IPS-18c (cell line): ENCODE measurements at regions not wholly inside any gene's neighbourhood (a gene's known extent, or its start where the extent isn't known, plus 50 kb on each side); places are given as distances from the start of the nearest gene placed in this dataset.

Experiments used
- H3K4me3 ChIP-seq: 2 replicates; pipeline ENCODE4 v1.7.0; 2013; ENCODE audit warnings: low read depth, mild to moderate bottlenecking, low read length, moderate library complexity; ENCODE audit not compliant: insufficient read depth
- H3K9me3 ChIP-seq: one replicate; pipeline ENCODE4 v1.6.1; 2013; ENCODE audit warnings: mild to moderate bottlenecking, low read length, moderate library complexity; ENCODE audit not compliant: control insufficient read depth, insufficient read depth

- Histone ChIP-seq H3K9me3 (no peaks in the 10 kb centered on the region), H3K4me3 (no peak overlapping the region)
Observed at GRCh38 chr5:105931881-105932421, 1738.8 kb downstream of the EFNA5 start.

DNA sequence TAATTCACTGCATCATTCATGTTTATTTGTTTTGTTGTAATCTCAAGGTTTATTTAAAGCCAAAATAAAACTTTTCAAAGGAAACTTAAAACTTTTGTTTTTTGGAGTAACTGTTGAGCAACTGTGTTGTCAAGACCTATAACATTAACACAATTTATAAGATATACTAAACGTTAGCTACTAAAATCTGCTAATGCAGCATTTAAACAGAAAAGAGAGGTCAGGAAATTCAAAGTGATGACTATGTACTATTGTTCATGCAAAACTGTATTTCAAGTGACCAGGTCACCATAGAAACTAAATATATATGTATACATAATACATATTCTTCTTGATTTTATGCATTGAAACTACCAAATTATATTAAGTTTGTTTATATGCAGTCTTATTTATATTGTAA is 1740.9 kb downstream of the EFNA5 start:
- Histone ChIP-seq H3K9me3 (no peaks in the 10 kb centered on the region), H3K4me3 (no peak overlapping the region)

DNA sequence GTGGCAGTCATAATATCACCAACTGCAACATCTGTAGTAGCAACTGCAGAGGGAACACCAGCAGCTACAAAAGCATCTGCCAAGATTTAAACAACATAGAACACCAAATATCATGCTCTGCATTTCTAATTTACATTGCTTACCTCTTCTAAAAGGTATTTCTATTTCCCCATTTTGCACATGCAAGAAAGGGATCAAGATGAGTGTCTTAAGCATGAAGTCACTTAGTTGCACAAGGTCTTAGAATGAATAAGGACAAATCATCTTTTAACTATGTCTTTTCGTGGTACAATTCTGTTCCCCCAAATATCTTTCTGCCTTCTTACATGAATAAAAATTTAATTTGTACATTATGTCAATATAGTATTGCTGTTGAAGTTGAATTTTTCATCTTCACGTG is 1746.4 kb downstream of the EFNA5 start:
- Histone ChIP-seq H3K9me3 (no peaks in the 10 kb centered on the region), H3K4me3 (no peak overlapping the region)

DNA sequence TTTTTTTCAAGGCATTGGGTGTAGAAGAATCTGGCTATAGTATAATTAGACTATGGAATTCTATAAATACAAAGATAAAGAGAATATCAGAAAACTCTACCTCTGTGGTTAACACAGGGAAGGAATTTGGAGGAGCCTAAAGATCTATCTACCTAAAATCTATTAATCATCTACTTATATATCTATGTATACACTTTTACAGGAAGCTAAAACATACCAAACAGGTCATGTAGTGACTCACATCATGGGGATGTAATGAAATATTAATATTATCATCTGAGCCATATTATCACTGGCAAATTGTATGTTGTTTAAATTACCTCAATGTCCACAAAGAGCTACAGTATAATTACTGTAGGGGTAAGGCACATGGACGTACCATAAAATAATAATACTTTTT is 1748.2 kb downstream of the EFNA5 start:
- Histone ChIP-seq H3K4me3 (no peak overlapping the region), H3K9me3 (no peaks in the 10 kb centered on the region)

DNA sequence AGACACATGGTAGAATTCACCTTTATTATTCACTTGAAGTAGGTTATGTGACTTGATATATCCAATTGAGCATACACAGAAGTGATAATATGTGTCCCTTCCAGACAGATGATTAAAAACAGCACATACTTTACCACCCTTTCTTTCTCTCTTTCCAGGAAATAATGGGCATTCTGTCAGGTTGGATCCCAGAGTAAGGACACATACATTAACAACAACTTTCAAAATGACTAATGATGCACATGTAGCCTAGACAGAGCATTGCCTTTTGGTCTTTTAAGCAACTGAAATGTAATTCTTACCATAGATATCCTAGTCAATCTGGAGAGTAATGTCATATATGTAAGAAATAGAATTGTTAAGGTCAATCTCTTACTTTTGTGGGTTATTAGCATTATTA is 1748.7 kb downstream of the EFNA5 start:
- no peaks in the 10 kb centered on the region for H3K9me3 ChIP-seq
- no peak overlapping the region for H3K4me3 ChIP-seq

- H3K9me3 ChIP-seq: no peaks in the 10 kb centered on the region
- no peak overlapping the region for H3K4me3 ChIP-seq
Observed at GRCh38 chr5:105917189-105917588, 1753.5 kb downstream of the EFNA5 start.

DNA sequence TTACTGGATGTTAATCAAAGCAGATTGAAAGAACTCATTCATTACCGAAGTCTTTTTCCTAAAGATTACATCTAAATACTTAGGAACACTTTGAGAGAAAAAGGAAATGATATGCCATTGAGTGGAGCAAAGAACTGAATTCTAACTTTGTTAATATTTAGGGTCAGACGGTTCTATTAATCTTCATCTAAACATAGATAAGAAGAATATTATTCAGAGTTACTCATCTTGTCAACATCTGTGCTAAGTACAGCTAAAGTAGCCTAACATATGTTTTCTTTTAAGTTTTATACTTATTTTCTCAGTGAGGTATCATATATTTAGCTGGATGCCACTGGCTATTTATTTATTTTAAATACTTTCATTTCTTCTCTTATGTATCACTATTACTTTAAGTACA is 1763.7 kb downstream of the EFNA5 start:
- Histone ChIP-seq H3K4me3 (no peak overlapping the region), H3K9me3 (no peaks in the 10 kb centered on the region)

- H3K9me3 ChIP-seq: no peaks in the 10 kb centered on the region
- H3K4me3 ChIP-seq: no peak overlapping the region
Observed at GRCh38 chr5:105905392-105905791, 1765.3 kb downstream of the EFNA5 start.

GRCh38 chr5:105903069-105903468 is 1767.7 kb downstream of the EFNA5 start:
- no peak overlapping the region for H3K4me3 ChIP-seq

GRCh38 chr5:105899726-105900125 is 1771.0 kb downstream of the EFNA5 start:
- Histone ChIP-seq H3K9me3 (no peaks in the 10 kb centered on the region), H3K4me3 (no peak overlapping the region)

More at GRCh38 chr5:105903069-105903468, 1767.7 kb downstream of the EFNA5 start:
- no peaks in the 10 kb centered on the region for H3K9me3 ChIP-seq

DNA sequence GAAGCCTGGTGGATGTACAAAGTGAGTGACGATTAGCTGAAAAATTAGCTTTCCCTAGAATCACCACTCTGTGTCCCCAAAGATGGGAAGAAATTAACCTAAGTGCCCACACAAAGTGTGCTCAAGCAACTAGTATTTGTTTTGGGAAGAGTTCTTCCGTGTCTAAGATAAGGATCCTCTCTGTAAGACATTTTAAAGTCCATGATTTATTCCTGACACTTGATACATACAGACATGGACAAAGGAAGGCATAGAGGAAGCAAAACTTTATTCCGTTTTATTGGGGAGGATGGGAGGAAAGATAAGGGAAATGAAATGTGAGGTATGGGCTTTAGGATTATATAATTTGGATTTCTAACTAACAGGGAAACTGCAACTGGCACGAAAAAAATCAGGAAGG is 1772.6 kb downstream of the EFNA5 start:
- Histone ChIP-seq H3K9me3 (no peaks in the 10 kb centered on the region), H3K4me3 (no peak overlapping the region)

GRCh38 chr5:105885266-105885665 is 1785.5 kb downstream of the EFNA5 start:
- no peaks in the 10 kb centered on the region for H3K9me3 ChIP-seq
- no peak overlapping the region for H3K4me3 ChIP-seq

DNA sequence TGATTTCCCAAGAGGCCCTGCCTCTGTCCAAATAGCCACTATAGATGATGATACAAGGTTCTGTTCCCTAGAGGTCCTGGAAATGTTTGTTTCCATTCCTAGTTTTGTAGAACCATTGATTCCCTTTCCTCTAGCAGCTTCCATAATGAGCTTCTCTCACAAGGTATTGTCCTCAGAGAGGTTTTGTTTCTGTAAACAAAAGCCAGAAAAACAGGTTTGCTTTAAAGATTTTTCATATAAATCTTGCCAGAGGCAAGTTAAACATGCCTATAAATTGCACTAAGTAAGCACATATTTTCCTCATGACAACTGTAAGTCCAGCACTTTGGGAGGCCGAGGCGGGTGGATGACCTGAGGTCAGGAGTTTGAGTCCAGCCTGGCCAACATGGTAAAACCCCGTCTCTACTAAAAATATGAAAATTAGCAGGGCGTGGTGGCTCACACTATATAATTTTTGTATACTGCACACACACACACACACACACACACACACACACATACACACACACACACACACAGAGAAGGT is 1787.7 kb downstream of the EFNA5 start:
- Histone ChIP-seq H3K4me3 (no peak overlapping the region), H3K9me3 (no peaks in the 10 kb centered on the region)

- no peak overlapping the region for H3K4me3 ChIP-seq
- no peaks in the 10 kb centered on the region for H3K9me3 ChIP-seq
Observed at GRCh38 chr5:105878402-105878801, 1792.3 kb downstream of the EFNA5 start.

DNA sequence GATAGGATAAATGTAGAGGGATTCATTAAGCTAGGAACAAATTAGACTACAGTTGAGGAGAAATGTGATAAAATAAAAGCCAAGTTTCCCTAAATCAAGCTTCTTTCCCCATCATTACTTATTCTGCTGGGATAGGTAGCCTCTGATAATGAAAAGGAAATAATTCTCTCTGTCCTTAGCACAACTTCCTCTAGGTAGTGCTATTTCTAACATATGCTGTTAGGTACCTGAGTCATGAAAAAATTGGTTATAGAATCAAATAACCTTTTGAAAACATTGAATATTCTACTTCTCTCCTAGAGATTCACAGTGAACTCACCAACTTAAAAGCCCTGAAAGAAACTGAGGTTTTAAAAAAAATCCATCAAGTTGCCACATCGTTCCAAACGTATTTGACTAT is 1793.1 kb downstream of the EFNA5 start:
- no peak overlapping the region for H3K4me3 ChIP-seq

GRCh38 chr5:105874316-105874715 is 1796.4 kb downstream of the EFNA5 start:
- no peaks in the 10 kb centered on the region for H3K9me3 ChIP-seq
- no peak overlapping the region for H3K4me3 ChIP-seq

More for the DNA sequence above, 1793.1 kb downstream of the EFNA5 start:
- H3K9me3 ChIP-seq: no peaks in the 10 kb centered on the region

DNA sequence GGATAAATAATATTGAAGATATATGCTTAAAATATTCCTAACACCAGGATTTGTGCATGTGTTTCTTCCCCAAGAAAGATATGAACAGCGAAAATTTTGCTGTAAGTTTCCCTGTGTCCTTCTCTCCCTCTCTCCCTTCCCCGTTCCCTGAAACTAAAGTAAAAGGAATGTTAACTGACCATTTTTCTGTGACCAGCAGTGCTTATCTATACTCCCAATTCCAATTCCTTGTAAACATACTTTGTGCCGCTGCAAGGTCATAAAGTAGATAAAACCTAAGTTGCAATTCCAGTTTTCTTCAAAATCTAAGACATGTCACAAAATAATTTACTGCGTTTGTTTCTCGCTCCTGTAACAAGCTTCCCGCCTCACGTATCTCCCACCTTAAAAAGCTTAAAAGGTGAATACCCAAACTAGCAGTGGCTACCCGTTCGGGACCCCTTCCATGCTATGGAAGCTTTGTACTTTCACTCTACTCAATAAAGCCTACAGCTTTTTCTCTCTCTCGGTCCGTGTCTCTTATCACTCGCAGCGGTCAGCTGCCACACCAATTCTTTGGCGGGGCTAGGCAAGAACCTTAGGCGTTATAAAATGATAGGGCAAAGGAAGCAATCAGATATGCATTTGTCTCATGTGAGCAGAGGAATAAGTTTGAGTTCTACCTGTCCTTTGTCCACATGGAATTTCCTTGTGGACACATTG is 1798.0 kb downstream of the EFNA5 start:
- H3K4me3 ChIP-seq: no peak overlapping the region
- H3K9me3 ChIP-seq: no peaks in the 10 kb centered on the region

- no peak overlapping the region for H3K4me3 ChIP-seq
Observed at GRCh38 chr5:105868038-105868780, 1802.5 kb downstream of the EFNA5 start.

More at GRCh38 chr5:105868038-105868780, 1802.5 kb downstream of the EFNA5 start:
- H3K9me3 ChIP-seq: no peaks in the 10 kb centered on the region
